Thyroid gland (tissue), 4 donors: ENCODE measurements at regions not wholly inside any gene's neighbourhood (a gene's known extent, or its start where the extent isn't known, plus 50 kb on each side); places are given as distances from the start of the nearest gene placed in this dataset.

ENCODE experiments used
- POLR2A ChIP-seq, 2 donors: fragments of 450-650 bp; IDR thresholded peaks; one replicate each; pipeline ENCODE4 v1.6.1; 2017; ENCODE audit warnings: antibody characterized with exemption in 2 of 2, mild to moderate bottlenecking in 2 of 2, moderate library complexity in 1 of 2
- TF ChIP-seq, protein P1 (sequence below), 6 experiments: fragments of 200-600 bp in 3 of 6; fragments of 450-650 bp in 3 of 6; sonication (generic) in 3 of 6; IDR thresholded peaks; one replicate each; pipeline ENCODE4 v1.5.1; 2016 to 2019; ENCODE audit warnings: antibody characterized with exemption in 6 of 6, mild to moderate bottlenecking in 2 of 6, inconsistent platforms in 1 of 6, moderate library complexity in 1 of 6

- TF ChIP-seq, protein P1, sequence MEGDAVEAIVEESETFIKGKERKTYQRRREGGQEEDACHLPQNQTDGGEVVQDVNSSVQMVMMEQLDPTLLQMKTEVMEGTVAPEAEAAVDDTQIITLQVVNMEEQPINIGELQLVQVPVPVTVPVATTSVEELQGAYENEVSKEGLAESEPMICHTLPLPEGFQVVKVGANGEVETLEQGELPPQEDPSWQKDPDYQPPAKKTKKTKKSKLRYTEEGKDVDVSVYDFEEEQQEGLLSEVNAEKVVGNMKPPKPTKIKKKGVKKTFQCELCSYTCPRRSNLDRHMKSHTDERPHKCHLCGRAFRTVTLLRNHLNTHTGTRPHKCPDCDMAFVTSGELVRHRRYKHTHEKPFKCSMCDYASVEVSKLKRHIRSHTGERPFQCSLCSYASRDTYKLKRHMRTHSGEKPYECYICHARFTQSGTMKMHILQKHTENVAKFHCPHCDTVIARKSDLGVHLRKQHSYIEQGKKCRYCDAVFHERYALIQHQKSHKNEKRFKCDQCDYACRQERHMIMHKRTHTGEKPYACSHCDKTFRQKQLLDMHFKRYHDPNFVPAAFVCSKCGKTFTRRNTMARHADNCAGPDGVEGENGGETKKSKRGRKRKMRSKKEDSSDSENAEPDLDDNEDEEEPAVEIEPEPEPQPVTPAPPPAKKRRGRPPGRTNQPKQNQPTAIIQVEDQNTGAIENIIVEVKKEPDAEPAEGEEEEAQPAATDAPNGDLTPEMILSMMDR (IDR thresholded peaks at IDR 0.05) = no peak
- no peak for TF ChIP-seq POLR2A (IDR thresholded peaks at IDR 0.05)
These were observed 221.1 kb downstream of the NPHP4 start for GRCh38 chr1:5770981-5771765.
